IMR-90 (cell line): ENCODE measurements at regions not wholly inside any gene's neighbourhood (a gene's known extent, or its start where the extent isn't known, plus 50 kb on each side); places are given as distances from the start of the nearest gene placed in this dataset.

Experiments used
- ATAC-seq: fragments of 200-7000 bp; cut with Tn5 transposase; 2 replicates; pipeline ENCODE4 v1.9.1; 2020; ENCODE audit warnings: low read depth, mild to moderate bottlenecking, moderate library complexity
- BruUV-seq: library from RNA; stranded (reverse); fragments of 400-500 nt; replicated peaks from 2 replicates; lab custom pipeline; 2021; lab: Mats Ljungman, UMichigan
- CTCF ChIA-PET: fragments of 300-600 bp; formaldehyde crosslinking; extraction: SDS; loops from one replicate; lab custom pipeline; 2021; ENCODE audit warnings: antibody characterized with exemption; lab: Yijun Ruan, JAX
- POLR2A ChIA-PET: fragments of 300-600 bp; sonication (Branson Sonifier 250); formaldehyde crosslinking; loops from one replicate; lab custom pipeline; 2022; ENCODE audit warnings: antibody characterized with exemption; ENCODE audit not compliant: unreplicated experiment; lab: Charles Lee
- DNase-seq: peaks from one replicate; pipeline ENCODE4 v3.0.0; 2013
- H2AFZ ChIP-seq: replicated peaks from 2 replicates; pipeline ENCODE3; 2013; ENCODE audit warnings: low read length, mild to moderate bottlenecking; ENCODE audit not compliant: poor library complexity
- H2AK5ac ChIP-seq: 2 replicates; pipeline ENCODE4 v1.6.1; 2013; ENCODE audit warnings: low read depth, low read length, inconsistent platforms
- H2AK9ac ChIP-seq: replicated peaks from 2 replicates; pipeline ENCODE3; 2013; ENCODE audit warnings: mild to moderate bottlenecking, low read depth, low read length, moderate library complexity; ENCODE audit not compliant: poor library complexity
- H2BK120ac ChIP-seq: 2 replicates; pipeline ENCODE4 v1.6.1; 2013; ENCODE audit warnings: low read depth, low read length, inconsistent platforms
- H2BK15ac ChIP-seq: 3 replicates; pipeline ENCODE4 v1.6.1; 2013; ENCODE audit warnings: low read depth, low read length, inconsistent platforms
- H2BK20ac ChIP-seq: 2 replicates; pipeline ENCODE4 v1.6.1; 2013; ENCODE audit warnings: low read depth, mild to moderate bottlenecking, inconsistent platforms, low read length, moderate library complexity
- H2BK5ac ChIP-seq: 2 replicates; pipeline ENCODE4 v1.6.1; 2013; ENCODE audit warnings: mild to moderate bottlenecking, low read depth, low read length, inconsistent platforms; ENCODE audit not compliant: poor library complexity, severe bottlenecking
- H3K14ac ChIP-seq: replicated peaks from 2 replicates; pipeline ENCODE4 v1.6.1; 2013; ENCODE audit warnings: low read depth, low read length, inconsistent platforms
- H3K18ac ChIP-seq: 2 replicates; pipeline ENCODE4 v1.6.1; 2013; ENCODE audit warnings: low read depth, low read length, control low read depth
- H3K23ac ChIP-seq: 2 replicates; pipeline ENCODE4 v1.6.1; 2013; ENCODE audit warnings: low read depth, low read length, inconsistent platforms
- H3K27ac ChIP-seq: 2 replicates; pipeline ENCODE4 v1.5.1; 2013; ENCODE audit warnings: mild to moderate bottlenecking, control low read depth, low read length; ENCODE audit not compliant: insufficient read depth
- H3K27me3 ChIP-seq: 2 replicates; pipeline ENCODE4 v1.6.1; 2013; ENCODE audit warnings: low read length; ENCODE audit not compliant: control insufficient read depth, insufficient read depth
- H3K36me3 ChIP-seq: 2 replicates; pipeline ENCODE4 v1.6.1; 2013; ENCODE audit warnings: low read length, mixed read lengths; ENCODE audit not compliant: control insufficient read depth, insufficient read depth
- H3K4ac ChIP-seq: 2 replicates; pipeline ENCODE4 v1.6.1; 2013; ENCODE audit warnings: low read depth, low read length, inconsistent platforms
- H3K4me1 ChIP-seq: 2 replicates; pipeline ENCODE4 v1.6.1; 2013; ENCODE audit warnings: low read length, mixed read lengths; ENCODE audit not compliant: control insufficient read depth, insufficient read depth
- H3K4me2 ChIP-seq: 2 replicates; pipeline ENCODE4 v1.6.1; 2013; ENCODE audit warnings: low read depth, mild to moderate bottlenecking, control low read depth, low read length, moderate library complexity
- H3K4me3 ChIP-seq: 2 replicates; pipeline ENCODE4 v1.5.1; 2013; ENCODE audit warnings: low read depth, mild to moderate bottlenecking, control low read depth, low read length, moderate library complexity; ENCODE audit not compliant: insufficient read depth
- H3K56ac ChIP-seq: 2 replicates; pipeline ENCODE4 v1.6.1; 2013; ENCODE audit warnings: low read length, inconsistent platforms; ENCODE audit not compliant: insufficient read depth; ENCODE audit errors: extremely low read depth
- H3K79me1 ChIP-seq, 2 experiments: 2 replicates each; pipeline ENCODE4 v1.6.1; 2013; ENCODE audit warnings: low read length in 2 of 2, inconsistent platforms in 1 of 2, low read depth in 1 of 2
- H3K9ac ChIP-seq: 2 replicates; pipeline ENCODE4 v1.6.1; 2013; ENCODE audit warnings: low read depth, low read length, control low read depth
- H3K9me1 ChIP-seq: 2 replicates; pipeline ENCODE4 v1.6.1; 2013; ENCODE audit warnings: low read length, inconsistent platforms; ENCODE audit not compliant: insufficient read depth
- H3K9me3 ChIP-seq: 2 replicates; pipeline ENCODE4 v1.6.1; 2013; ENCODE audit warnings: low read length; ENCODE audit not compliant: control insufficient read depth, insufficient read depth
- H4K20me1 ChIP-seq: 2 replicates; pipeline ENCODE4 v1.6.1; 2013; ENCODE audit warnings: low read length, inconsistent platforms; ENCODE audit not compliant: insufficient read depth
- H4K5ac ChIP-seq: 2 replicates; pipeline ENCODE4 v1.6.1; 2013; ENCODE audit warnings: mild to moderate bottlenecking, low read depth, low read length, control low read depth
- H4K8ac ChIP-seq, 2 experiments: 2 replicates each; pipeline ENCODE4 v1.6.1; 2013; ENCODE audit warnings: low read depth in 2 of 2, low read length in 2 of 2, control low read depth in 1 of 2, inconsistent platforms in 1 of 2
- H4K91ac ChIP-seq: 2 replicates; pipeline ENCODE4 v1.6.1; 2013; ENCODE audit warnings: low read depth, low read length, inconsistent platforms; ENCODE audit not compliant: insufficient read depth
- BHLHE40 ChIP-seq: fragments of 150-350 bp; IDR thresholded peaks from 2 replicates; pipeline ENCODE4 v1.6.1; 2016; ENCODE audit warnings: mild to moderate bottlenecking, low read depth, low read length
- CTCF ChIP-seq: conservative IDR thresholded peaks from 2 replicates; pipeline ENCODE4 v1.5.1; 2012; ENCODE audit warnings: mild to moderate bottlenecking, low read depth, low read length, improper control_type of control experiment
- FOS ChIP-seq: fragments of 150-350 bp; IDR thresholded peaks from 2 replicates; pipeline ENCODE4 v1.6.1; 2016; ENCODE audit warnings: low read depth, low read length
- RAD21 ChIP-seq: IDR thresholded peaks from 2 replicates; pipeline ENCODE4 v1.6.1; 2012; ENCODE audit warnings: low read length, improper control_type of control experiment
- RCOR1 ChIP-seq: IDR thresholded peaks from 2 replicates; pipeline ENCODE4 v1.6.1; 2012; ENCODE audit warnings: mild to moderate bottlenecking, low read length, improper control_type of control experiment; ENCODE audit not compliant: insufficient replicate concordance
- WGBS, 2 experiments: methylation state at CpG; one replicate each; pipeline versions ENCODE4 v1.1.5 to v1.1.7; 2013; ENCODE audit warnings: missing lambda C conversion rate in 2 of 2; ENCODE audit not compliant: insufficient read length in 1 of 2; ENCODE audit errors: extremely low coverage in 2 of 2; 5-methylcytosine and 5-hydroxymethylcytosine counted together
- dilution Hi-C: fragments of 300-500 bp; cut with HindIII; formaldehyde crosslinking; loops from one replicate; pipeline ENCODE4 v1.14.3; 2018; ENCODE audit warnings: low sequenced_read_pairs; ENCODE audit not compliant: unreplicated experiment
- in situ Hi-C: fragments of 300-500 bp; cut with MboI; formaldehyde crosslinking; loops from 3 replicates; pipeline ENCODE4 v1.14.3; 2019; ENCODE audit warnings: low sequenced_read_pairs, inconsistent platforms, mixed read lengths
- intact Hi-C: fragments of 100-400 bp; cut with micrococcal nuclease; formaldehyde crosslinking; loops from 2 replicates; pipeline ENCODE4 v1.10.0; 2022
- TF ChIP-seq, protein P1 (sequence below): fragments of 150-350 bp; IDR thresholded peaks from 2 replicates; pipeline ENCODE4 v1.6.1; 2016; ENCODE audit warnings: low read depth, mild to moderate bottlenecking, low read length, moderate library complexity, borderline replicate concordance

GRCh38 chr2:144124882-144125281 lies 395.0 kb downstream of the ZEB2 start:
- H3K56ac ChIP-seq: no peak overlapping the region
- no peak overlapping the region for H2BK5ac ChIP-seq
- H4K5ac ChIP-seq: no peak overlapping the region
- BruUV-seq: no TSS peak
- H3K4me3 ChIP-seq: no peak overlapping the region
- H4K91ac ChIP-seq: no peak overlapping the region
- H2AK5ac ChIP-seq: no peak overlapping the region
- H2AK9ac ChIP-seq: no peak overlapping the region
- TF ChIP-seq, protein P1, sequence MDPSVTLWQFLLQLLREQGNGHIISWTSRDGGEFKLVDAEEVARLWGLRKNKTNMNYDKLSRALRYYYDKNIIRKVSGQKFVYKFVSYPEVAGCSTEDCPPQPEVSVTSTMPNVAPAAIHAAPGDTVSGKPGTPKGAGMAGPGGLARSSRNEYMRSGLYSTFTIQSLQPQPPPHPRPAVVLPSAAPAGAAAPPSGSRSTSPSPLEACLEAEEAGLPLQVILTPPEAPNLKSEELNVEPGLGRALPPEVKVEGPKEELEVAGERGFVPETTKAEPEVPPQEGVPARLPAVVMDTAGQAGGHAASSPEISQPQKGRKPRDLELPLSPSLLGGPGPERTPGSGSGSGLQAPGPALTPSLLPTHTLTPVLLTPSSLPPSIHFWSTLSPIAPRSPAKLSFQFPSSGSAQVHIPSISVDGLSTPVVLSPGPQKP: no peak
- no peak for TF ChIP-seq CTCF
- no peak for TF ChIP-seq RCOR1
- no peak for TF ChIP-seq BHLHE40
- no peak for TF ChIP-seq RAD21
- TF ChIP-seq FOS: no peak
- dilution Hi-C loops (no loop called here), in situ Hi-C loops (no loop called here), intact Hi-C loops (no loop called here)
- no peak overlapping the region for H4K8ac ChIP-seq
- no peaks in the 10 kb centered on the region for H3K36me3 ChIP-seq
- H3K79me1 ChIP-seq: no peaks in the 10 kb centered on the region
- H3K18ac ChIP-seq: no peak overlapping the region
- no peak overlapping the region for H2BK20ac ChIP-seq
- H3K23ac ChIP-seq: no peak overlapping the region
- DNase-seq (no peak), ATAC-seq (no peak)
- H3K27ac ChIP-seq: no peak overlapping the region
- no peak overlapping the region for H2BK120ac ChIP-seq
- H3K4me1 ChIP-seq: no peaks in the 10 kb centered on the region
- H3K4ac ChIP-seq: no peak overlapping the region
- H4K20me1 ChIP-seq: no peaks in the 10 kb centered on the region
- CTCF ChIA-PET: interaction anchor here (0.6 kb wide), 1 partner anchor 1648 kb away, joined by 4 read pairs; no protein-coding TSS in a partner anchor
- no peak overlapping the region for H3K4me2 ChIP-seq
- no peaks in the 10 kb centered on the region for H3K9me1 ChIP-seq
- no peak overlapping the region for H3K9ac ChIP-seq
- no peak overlapping the region for H2BK15ac ChIP-seq
- POLR2A ChIA-PET: no interaction called here
- no peaks in the 10 kb centered on the region for H3K9me3 ChIP-seq
- no peaks in the 10 kb centered on the region for H3K27me3 ChIP-seq
- no peak overlapping the region for H3K14ac ChIP-seq
- no peak overlapping the region for H2AFZ ChIP-seq
- WGBS, 2 experiments: no CpG with 5 or more reads among the region's 4 CpGs
